ENCODE measurements at regions not wholly inside any gene's neighbourhood (a gene's known extent, or its start where the extent isn't known, plus 50 kb on each side); places are given as distances from the start of the nearest gene placed in this dataset.

DNA sequence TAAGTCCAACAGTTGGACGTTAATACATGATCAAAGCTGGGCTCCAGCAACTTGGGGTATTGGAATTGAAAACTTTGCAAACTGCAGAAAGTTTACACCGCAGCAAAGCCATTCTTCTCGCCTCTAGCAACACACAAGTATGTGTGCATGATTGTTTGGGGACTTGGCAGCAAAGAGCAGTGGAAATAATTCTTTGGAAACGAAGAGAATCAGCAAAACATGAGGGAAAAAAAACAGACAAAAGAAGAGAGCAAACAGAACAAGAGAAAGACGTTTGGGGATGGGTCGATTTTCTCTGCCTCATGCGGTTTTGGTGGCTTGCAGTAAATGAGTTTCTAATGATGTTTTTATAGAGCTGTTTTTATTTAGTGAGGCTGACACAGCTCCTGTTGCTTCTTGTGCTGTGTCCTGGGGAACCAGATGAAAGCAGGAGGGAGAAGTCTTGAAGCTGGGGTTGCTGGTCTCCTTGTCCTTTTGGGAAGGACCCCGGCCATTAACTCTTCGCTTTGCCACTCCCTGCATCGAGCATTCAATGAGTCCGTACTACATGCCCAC lies 502.9 kb downstream of the GRIN2A start:
- TF ChIP-seq POLR2A (IDR thresholded peaks at IDR 0.05) (no peak), CTCF (IDR thresholded peaks at IDR 0.05 in 4 of 5, conservative IDR thresholded peaks at IDR 0.05 in 1 of 5) (no peak)
